ENCODE measurements at regions not wholly inside any gene's neighbourhood (a gene's known extent, or its start where the extent isn't known, plus 50 kb on each side); places are given as distances from the start of the nearest gene placed in this dataset.

GRCh38 chr18:35835366-35835765 is 137.1 kb upstream of the RMP24 start:
- no peak for DNase-seq
- no peaks in the 10 kb centered on the region for H3K27me3 ChIP-seq (ENCODE audit: control insufficient read depth in 3 of 3, insufficient read depth in 3 of 3, low read length in 2 of 3)
- no peak for TF ChIP-seq CTCF (IDR thresholded peaks at IDR 0.05; ENCODE audit: control extremely low read depth, extremely low read depth)
- H3K36me3 ChIP-seq (ENCODE audit: control insufficient read depth in 4 of 4, insufficient read depth in 4 of 4, low read length in 4 of 4), result no peaks in the 10 kb centered on the region
- no peaks in the 10 kb centered on the region for H3K4me1 ChIP-seq (ENCODE audit: control insufficient read depth in 5 of 5, insufficient read depth in 5 of 5, low read length in 5 of 5)
- no peak overlapping the region for H3K4me3 ChIP-seq
- H3K27ac ChIP-seq (ENCODE audit: low read depth in 1 of 2, low read length in 1 of 2), result no peak overlapping the region
- 89 to 93% methylated on average over 2 of the region's 2 CpGs for WGBS, 2 donors
- ATAC-seq (ENCODE audit: insufficient read depth, low FRiP score), result no peak
- no peak overlapping the region for H3K9ac ChIP-seq (ENCODE audit: insufficient read depth in 1 of 2, low read length in 2 of 2)
- H3K9me3 ChIP-seq (ENCODE audit: control insufficient read depth in 4 of 4, insufficient read depth in 3 of 4, low read length in 3 of 4), result peaks cover 0 to 13% (median 7%) of the 10 kb centered on the region in 4 donors

- WGBS, 2 donors, result 67 to 92% methylated on average over 2 of the region's 2 CpGs
- H3K9me3 ChIP-seq (ENCODE audit: control insufficient read depth in 4 of 4, insufficient read depth in 3 of 4, low read length in 3 of 4), result peaks cover 0 to 13% (median 7%) of the 10 kb centered on the region in 4 donors
- no peak overlapping the region for H3K9ac ChIP-seq (ENCODE audit: insufficient read depth in 1 of 2, low read length in 2 of 2)
- H3K36me3 ChIP-seq (ENCODE audit: control insufficient read depth in 4 of 4, insufficient read depth in 4 of 4, low read length in 4 of 4), result no peaks in the 10 kb centered on the region
- H3K4me1 ChIP-seq (ENCODE audit: control insufficient read depth in 5 of 5, insufficient read depth in 5 of 5, low read length in 5 of 5), result peaks cover 0 to under 1% (median 0%) of the 10 kb centered on the region in 5 donors
- DNase-seq (no peak), ATAC-seq (ENCODE audit: insufficient read depth, low FRiP score) (no peak)
- no peak overlapping the region for H3K4me3 ChIP-seq
- no peak for TF ChIP-seq CTCF (IDR thresholded peaks at IDR 0.05; ENCODE audit: control extremely low read depth, extremely low read depth)
- H3K27me3 ChIP-seq (ENCODE audit: control insufficient read depth in 3 of 3, insufficient read depth in 3 of 3, low read length in 2 of 3), result no peaks in the 10 kb centered on the region
- no peak overlapping the region for H3K27ac ChIP-seq (ENCODE audit: low read depth in 1 of 2, low read length in 1 of 2)
Measured at GRCh38 chr18:35835833-35836232, 136.6 kb upstream of the RMP24 start.

DNA sequence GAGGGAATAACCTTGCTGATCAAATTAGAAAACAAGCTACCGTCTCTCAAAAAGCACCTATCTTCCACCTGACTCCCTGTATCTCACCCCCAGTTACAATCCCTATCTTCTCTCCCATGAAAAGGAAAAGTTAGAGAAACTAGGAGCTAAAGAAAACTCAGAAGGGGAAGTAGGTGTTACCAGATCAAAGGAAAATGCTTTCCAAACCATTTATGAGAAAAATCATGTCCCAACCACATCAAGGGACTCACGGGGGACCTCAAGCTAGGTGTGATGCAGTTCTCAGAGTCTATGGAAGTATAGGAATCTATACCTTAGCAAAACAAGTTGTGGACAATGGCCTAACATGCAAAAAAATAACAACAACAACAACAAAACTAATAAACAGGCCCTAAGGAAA is 135.5 kb upstream of the RMP24 start:
- peaks cover 0 to 14% (median 5%) of the 10 kb centered on the region in 4 donors for H3K9me3 ChIP-seq (ENCODE audit: control insufficient read depth in 4 of 4, insufficient read depth in 3 of 4, low read length in 3 of 4)
- no peak overlapping the region for H3K9ac ChIP-seq (ENCODE audit: insufficient read depth in 1 of 2, low read length in 2 of 2)
- no peaks in the 10 kb centered on the region for H3K36me3 ChIP-seq (ENCODE audit: control insufficient read depth in 4 of 4, insufficient read depth in 4 of 4, low read length in 4 of 4)
- no peak overlapping the region for H3K4me3 ChIP-seq
- 73 to 75% methylated on average over 2 of the region's 2 CpGs for WGBS, 2 donors
- no peak for TF ChIP-seq CTCF (IDR thresholded peaks at IDR 0.05; ENCODE audit: control extremely low read depth, extremely low read depth)
- peaks cover 0 to 11% (median 7%) of the 10 kb centered on the region in 5 donors for H3K4me1 ChIP-seq (ENCODE audit: control insufficient read depth in 5 of 5, insufficient read depth in 5 of 5, low read length in 5 of 5)
- DNase-seq, result no peak
- ATAC-seq (ENCODE audit: insufficient read depth, low FRiP score), result no peak
- no peak overlapping the region for H3K27ac ChIP-seq (ENCODE audit: low read depth in 1 of 2, low read length in 1 of 2)
- H3K27me3 ChIP-seq (ENCODE audit: control insufficient read depth in 3 of 3, insufficient read depth in 3 of 3, low read length in 2 of 3), result no peaks in the 10 kb centered on the region

DNA sequence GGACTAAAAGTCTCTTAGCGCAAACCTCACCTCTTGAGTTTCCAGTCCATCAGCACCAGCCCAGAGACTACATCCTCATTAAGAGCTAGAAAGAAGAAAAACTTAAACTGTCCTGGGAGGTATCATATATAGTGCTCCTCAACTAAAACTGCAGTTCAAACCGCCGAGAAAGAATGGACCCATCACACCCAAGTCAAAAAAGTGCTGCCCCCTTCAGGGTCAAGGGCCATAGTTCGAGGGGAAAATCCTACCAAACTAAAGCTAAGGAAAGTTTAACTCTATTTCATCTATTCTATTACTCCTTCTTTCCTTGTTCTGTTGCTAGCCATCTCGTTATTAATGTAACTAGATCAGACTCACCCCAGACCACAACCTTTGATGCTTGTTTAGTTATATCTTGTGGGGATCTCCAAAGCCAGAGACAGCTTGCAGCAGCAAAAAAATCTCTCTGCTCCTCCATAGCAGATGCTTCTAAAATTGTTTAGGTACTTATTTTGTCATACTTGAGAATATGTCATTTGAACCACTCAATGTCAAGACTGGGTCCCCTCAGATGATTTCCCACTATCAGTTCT is 134.5 kb upstream of the RMP24 start:
- WGBS, 2 donors, result 84 to 90% methylated on average over 5 of the region's 5 CpGs
- ATAC-seq (ENCODE audit: insufficient read depth, low FRiP score) (no peak), DNase-seq (no peak)
- H3K36me3 ChIP-seq (ENCODE audit: control insufficient read depth in 4 of 4, insufficient read depth in 4 of 4, low read length in 4 of 4), result no peaks in the 10 kb centered on the region
- TF ChIP-seq CTCF (IDR thresholded peaks at IDR 0.05; ENCODE audit: control extremely low read depth, extremely low read depth), result no peak
- H3K4me3 ChIP-seq, result no peak overlapping the region
- H3K9ac ChIP-seq (ENCODE audit: insufficient read depth in 1 of 2, low read length in 2 of 2), result no peak overlapping the region
- peaks cover 0 to 6% (median 0%) of the 10 kb centered on the region in 4 donors for H3K9me3 ChIP-seq (ENCODE audit: control insufficient read depth in 4 of 4, insufficient read depth in 3 of 4, low read length in 3 of 4)
- H3K27me3 ChIP-seq (ENCODE audit: control insufficient read depth in 3 of 3, insufficient read depth in 3 of 3, low read length in 2 of 3), result no peaks in the 10 kb centered on the region
- H3K27ac ChIP-seq (ENCODE audit: low read depth in 1 of 2, low read length in 1 of 2), result no peak overlapping the region
- peaks cover 0 to 22% (median 7%) of the 10 kb centered on the region in 5 donors for H3K4me1 ChIP-seq (ENCODE audit: control insufficient read depth in 5 of 5, insufficient read depth in 5 of 5, low read length in 5 of 5)

Measured in lung (tissue), 11 donors.